HG03521 (cell line): ENCODE measurements at regions not wholly inside any gene's neighbourhood (a gene's known extent, or its start where the extent isn't known, plus 50 kb on each side); places are given as distances from the start of the nearest gene placed in this dataset.
"Not testable (repeated sequence)": the region's sequence is repeated elsewhere in the genome, so short reads cannot be mapped to it uniquely, and the experiment has no call there.

Source experiments
- ATAC-seq: cut with Tn5 transposase; IDR thresholded peaks from one replicate; pipeline ENCODE4 v1.9.1; 2021; ENCODE audit warnings: mild to moderate bottlenecking, moderate library complexity; ENCODE audit not compliant: unreplicated experiment

GRCh38 chr5:15344954-15345353, 155.0 kb upstream of the FBXL7 start:
- ATAC-seq = no peak

DNA sequence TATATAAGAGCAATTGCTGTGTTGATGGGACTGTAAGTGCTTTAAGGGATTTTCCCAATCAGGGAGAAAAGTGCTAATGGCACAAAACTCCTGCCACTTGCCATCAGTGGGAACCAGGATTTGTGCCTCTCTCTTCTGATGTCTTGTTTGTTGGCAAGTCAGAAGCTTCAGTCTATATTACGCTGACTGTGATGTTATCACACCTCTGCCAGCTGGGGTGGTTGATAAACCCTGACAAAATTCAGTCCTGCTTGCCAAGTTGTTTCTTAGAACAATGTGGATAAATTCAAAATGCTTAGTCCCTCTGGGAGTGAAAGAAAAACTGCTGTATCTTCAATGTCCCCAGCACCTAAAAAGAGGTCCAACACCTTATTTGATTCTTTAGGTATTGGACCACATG, 161.4 kb upstream of the FBXL7 start:
- no peak for ATAC-seq

DNA sequence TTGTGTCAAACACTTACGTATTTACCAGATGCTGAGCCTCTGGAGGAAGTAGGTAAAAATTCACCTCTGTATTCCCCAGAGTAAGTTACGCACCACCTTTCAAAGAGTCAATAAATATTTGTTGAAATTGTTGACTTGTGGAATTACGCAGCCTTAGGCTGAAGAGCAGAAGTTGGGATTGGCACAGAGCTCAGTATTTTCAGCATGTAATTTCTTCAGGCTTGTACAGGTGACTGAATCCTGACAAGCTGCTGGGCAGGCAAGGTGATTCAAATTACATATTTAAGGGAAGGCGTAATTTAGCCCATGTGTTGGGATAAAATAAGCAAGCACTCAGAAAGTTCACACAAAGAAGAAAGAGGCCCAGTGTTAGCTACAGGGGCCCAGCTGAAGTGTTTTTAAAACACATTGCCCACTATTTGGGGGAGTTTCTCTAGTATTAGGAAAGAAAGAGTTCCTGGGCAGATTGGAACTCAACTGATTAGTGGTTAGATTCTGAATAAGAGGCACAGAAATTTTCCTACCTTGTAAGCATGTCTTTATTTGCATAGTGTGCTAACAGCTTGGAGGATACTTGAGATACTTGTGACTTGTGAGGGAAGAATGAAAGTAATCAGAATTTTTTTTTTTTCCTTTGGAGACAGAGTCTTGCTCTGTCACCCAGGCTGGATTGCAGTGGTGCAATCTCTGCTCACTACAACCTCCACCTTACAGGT, 165.3 kb upstream of the FBXL7 start:
- no peak for ATAC-seq

DNA sequence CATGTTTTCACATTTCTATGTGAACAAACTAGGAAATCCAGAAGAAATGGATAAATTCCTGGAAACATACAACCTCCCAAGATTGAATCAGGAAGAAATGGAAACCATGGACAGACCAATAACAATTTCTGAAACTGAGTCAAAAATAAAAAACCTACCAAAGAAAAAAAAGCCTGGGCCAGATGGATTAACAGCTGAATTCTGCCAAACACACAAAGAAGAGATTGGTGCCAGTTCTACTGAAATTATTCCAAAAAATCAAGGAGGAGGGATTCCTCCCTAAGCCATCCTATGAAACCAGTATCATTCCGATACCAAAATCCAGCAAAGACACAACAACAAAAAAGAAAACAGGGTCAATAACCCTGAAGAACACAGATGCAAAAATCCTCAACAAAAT, 166.9 kb upstream of the FBXL7 start:
- no peak for ATAC-seq

DNA sequence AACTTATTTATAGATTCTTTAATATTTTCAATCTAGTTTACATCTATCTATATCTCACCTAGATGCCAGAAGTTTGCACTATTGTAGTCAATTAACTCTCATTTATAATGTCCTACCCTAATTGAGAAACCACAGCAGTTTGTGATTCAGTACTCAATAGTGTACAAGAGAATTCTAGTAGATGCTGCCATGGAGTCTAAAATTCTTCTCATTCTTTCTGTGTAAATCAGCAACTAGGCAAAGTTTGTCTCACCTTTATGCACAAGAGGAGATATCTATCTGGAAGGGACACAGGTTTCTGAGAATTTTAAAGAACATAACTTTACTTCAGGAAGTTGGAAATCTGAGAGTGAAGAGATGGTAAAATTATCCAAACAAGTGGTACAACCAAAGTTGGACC, 173.0 kb upstream of the FBXL7 start:
- ATAC-seq = no peak

GRCh38 chr5:15326471-15326870, 173.5 kb upstream of the FBXL7 start:
- no peak for ATAC-seq

GRCh38 chr5:15322421-15322820, 177.6 kb upstream of the FBXL7 start:
- no peak for ATAC-seq

- ATAC-seq = no peak
Measured at GRCh38 chr5:15321776-15322175, 178.2 kb upstream of the FBXL7 start.

DNA sequence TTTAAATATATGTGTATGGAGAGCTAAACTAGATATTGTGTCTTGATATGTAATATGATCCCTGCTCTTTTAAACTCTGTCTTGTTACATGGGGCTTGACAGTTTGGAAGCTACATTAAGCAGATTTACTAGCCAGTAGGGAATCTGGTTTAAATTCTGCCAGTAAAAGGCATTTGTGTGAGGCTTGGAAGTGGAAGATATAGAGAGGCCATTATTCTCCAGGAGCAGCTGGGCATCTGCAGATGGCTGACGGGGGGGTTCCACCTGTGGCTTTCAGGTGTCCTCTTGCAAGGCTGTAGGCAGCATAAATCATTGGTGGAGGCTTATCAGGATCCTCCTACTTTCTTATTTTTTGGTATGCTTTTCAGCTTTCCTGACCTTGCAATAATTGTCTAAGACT, 179.1 kb upstream of the FBXL7 start:
- no peak for ATAC-seq

- ATAC-seq = no peak
Measured at GRCh38 chr5:15304914-15305834, 194.8 kb upstream of the FBXL7 start.

GRCh38 chr5:15304066-15304731, 195.8 kb upstream of the FBXL7 start:
- ATAC-seq = no peak

GRCh38 chr5:15300141-15300540, 199.8 kb upstream of the FBXL7 start:
- no peak for ATAC-seq

DNA sequence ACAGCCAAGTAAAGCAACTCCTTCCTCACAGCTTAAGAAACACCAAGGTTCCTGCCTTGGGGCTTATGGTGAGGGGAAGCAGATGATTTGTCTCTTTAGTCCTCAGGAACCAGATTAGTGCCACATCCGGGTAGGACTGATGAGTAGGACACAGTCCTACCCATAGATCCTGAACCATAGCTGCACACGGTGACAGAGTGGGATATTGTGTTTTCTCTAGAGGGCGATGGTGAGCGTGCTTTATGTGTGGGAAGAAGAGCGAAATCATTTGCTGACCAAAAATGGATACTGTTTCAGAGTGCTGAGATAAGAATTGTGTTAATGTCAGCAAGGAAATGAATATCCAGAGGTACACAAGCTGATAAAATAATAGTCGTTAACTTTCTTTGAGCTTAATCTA, 209.0 kb upstream of the FBXL7 start:
- no peak for ATAC-seq

DNA sequence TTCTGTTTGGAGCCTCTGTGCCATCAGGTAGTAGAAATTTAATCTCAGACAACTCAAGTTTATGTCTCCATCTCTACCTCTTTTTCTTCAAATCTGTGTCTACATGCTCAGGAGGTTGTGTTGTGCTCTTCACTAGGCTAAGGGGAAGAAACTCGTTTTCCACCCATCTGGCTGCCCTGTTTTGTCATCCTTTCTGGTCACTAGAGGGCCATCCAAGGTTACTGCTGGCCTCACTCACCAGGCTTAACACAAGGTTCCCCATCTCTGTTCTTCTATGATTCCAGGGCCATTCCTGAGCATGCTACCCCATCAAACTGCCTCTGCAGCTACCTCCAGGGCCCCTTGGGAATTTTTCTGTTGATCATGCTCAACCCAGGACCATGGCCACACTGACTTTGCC, 213.3 kb upstream of the FBXL7 start:
- ATAC-seq = no peak

- no peak for ATAC-seq
Measured at GRCh38 chr5:15285901-15286583, 213.9 kb upstream of the FBXL7 start.

GRCh38 chr5:15284706-15285105, 215.3 kb upstream of the FBXL7 start:
- ATAC-seq = no peak

DNA sequence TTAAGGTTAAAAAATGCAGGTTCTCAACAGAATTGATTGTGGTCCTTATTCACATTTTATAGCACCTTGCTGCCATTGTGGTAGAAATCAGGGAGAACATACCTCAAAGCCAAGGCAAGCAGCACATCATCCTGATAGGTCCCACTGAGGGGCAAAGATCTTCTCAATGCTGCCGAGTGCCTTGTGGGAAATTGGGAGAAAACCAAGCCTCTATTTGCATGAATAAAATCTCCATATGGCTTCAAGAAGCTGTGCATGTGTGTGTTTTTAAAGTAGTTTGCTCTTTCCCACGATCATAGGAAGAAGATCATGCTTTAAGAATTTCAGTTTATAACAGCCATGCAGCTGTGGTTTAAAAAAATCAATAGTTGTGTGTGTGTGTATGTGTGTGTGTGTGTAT, 216.9 kb upstream of the FBXL7 start:
- no peak for ATAC-seq

DNA sequence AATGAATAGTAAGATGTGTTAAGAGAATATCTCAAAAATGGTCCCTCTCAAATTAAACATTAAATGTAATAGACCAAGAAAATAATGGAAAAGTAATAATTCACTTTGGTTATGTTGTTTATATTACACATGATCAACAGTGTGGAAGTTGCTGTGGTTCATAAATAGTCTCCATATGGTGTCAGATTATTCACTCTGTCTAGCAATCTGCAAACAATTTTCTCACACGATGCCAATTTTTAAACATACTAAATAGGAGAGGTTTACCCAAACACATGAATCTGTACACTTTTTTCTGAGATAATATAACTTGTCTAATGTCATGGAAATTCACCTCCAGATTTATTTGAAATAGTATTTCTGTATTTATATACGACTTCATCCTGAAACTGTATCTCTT, 217.4 kb upstream of the FBXL7 start:
- no peak for ATAC-seq

DNA sequence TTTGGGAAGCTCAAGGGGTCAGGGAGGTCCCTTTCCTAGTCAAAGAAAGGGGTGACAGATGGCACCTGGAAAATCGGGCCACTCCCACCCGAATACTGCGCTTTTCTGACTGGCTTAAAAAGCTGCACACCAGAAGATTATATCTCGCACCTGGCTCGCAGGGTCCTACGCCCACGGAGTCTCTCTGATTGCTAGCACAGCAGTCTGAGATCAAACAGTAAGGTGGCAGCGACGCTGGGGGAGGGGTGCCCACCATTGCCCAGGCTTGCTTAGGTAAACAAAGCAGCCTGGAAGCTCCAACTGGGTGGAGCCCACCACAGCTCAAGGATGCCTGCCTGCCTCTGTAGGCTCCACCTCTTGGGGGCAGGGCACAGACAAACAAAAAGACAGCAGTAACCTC, 228.4 kb upstream of the FBXL7 start:
- ATAC-seq = not testable (repeated sequence)

- no peak for ATAC-seq
Measured at GRCh38 chr5:15267966-15268365, 232.0 kb upstream of the FBXL7 start.

- ATAC-seq = no peak
Measured at GRCh38 chr5:15266841-15267240, 233.1 kb upstream of the FBXL7 start.
